Gastroesophageal sphincter (tissue), 4 donors: ENCODE measurements at regions not wholly inside any gene's neighbourhood (a gene's known extent, or its start where the extent isn't known, plus 50 kb on each side); places are given as distances from the start of the nearest gene placed in this dataset.

Source experiments
- ATAC-seq: fragments of 150-250 bp; one replicate; pipeline ENCODE4 v1.9.1; 2016; ENCODE audit warnings: mild to moderate bottlenecking, moderate library complexity
- H3K27ac ChIP-seq, 4 donors: fragments of 200-600 bp; sonication (generic) in 3 of 4; 1 replicate in 3 of 4; 2 replicates in 1 of 4; pipeline ENCODE4 v1.5.1; 2016 to 2019
- H3K27me3 ChIP-seq: fragments of 200-600 bp; sonication (generic); one replicate; pipeline ENCODE4 v1.5.1; 2019
- H3K36me3 ChIP-seq, 2 donors: fragments of 200-600 bp; sonication (generic); one replicate each; pipeline ENCODE4 v1.5.1; 2019; ENCODE audit warnings: control low read depth in 1 of 2
- H3K4me1 ChIP-seq, 3 donors: fragments of 200-600 bp; sonication (generic); 1 replicate in 2 of 3; 2 replicates in 1 of 3; pipeline ENCODE4 v1.5.1; 2016 to 2019; ENCODE audit warnings: control low read depth in 2 of 3
- H3K4me3 ChIP-seq, 2 donors: fragments of 200-600 bp; sonication (generic); one replicate each; pipeline ENCODE4 v1.5.1; 2019; ENCODE audit warnings: mild to moderate bottlenecking in 1 of 2, moderate library complexity in 1 of 2
- H3K9me3 ChIP-seq, 3 donors: fragments of 200-600 bp; sonication (generic); one replicate each; pipeline ENCODE4 v1.5.1; 2017 to 2019; ENCODE audit warnings: control low read depth in 2 of 3
- CTCF ChIP-seq, 4 experiments: fragments of 200-600 bp in 2 of 4; fragments of 450-650 bp in 2 of 4; sonication (generic) in 1 of 4; IDR thresholded peaks; one replicate each; pipeline ENCODE4 v1.5.1; 2017 to 2019; ENCODE audit warnings: antibody characterized with exemption in 4 of 4, mild to moderate bottlenecking in 2 of 4, moderate library complexity in 2 of 4
- EP300 ChIP-seq: sonication (generic); formaldehyde crosslinking; IDR thresholded peaks from one replicate; pipeline ENCODE4 v1.6.1; 2017; ENCODE audit warnings: antibody characterized with exemption, mild to moderate bottlenecking
- POLR2A ChIP-seq, 2 donors: fragments of 450-650 bp; IDR thresholded peaks; one replicate each; pipeline ENCODE4 v1.6.1; 2017; ENCODE audit warnings: antibody characterized with exemption in 2 of 2, mild to moderate bottlenecking in 2 of 2, moderate library complexity in 1 of 2
- POLR2AphosphoS5 ChIP-seq: sonication (generic); formaldehyde crosslinking; IDR thresholded peaks from one replicate; pipeline ENCODE4 v1.6.1; 2017; ENCODE audit warnings: antibody characterized with exemption
- WGBS, 2 donors: methylation state at CpG; one replicate each; pipeline ENCODE4 v1.1.5; 2018; ENCODE audit warnings: low coverage in 1 of 2; 5-methylcytosine and 5-hydroxymethylcytosine counted together

DNA sequence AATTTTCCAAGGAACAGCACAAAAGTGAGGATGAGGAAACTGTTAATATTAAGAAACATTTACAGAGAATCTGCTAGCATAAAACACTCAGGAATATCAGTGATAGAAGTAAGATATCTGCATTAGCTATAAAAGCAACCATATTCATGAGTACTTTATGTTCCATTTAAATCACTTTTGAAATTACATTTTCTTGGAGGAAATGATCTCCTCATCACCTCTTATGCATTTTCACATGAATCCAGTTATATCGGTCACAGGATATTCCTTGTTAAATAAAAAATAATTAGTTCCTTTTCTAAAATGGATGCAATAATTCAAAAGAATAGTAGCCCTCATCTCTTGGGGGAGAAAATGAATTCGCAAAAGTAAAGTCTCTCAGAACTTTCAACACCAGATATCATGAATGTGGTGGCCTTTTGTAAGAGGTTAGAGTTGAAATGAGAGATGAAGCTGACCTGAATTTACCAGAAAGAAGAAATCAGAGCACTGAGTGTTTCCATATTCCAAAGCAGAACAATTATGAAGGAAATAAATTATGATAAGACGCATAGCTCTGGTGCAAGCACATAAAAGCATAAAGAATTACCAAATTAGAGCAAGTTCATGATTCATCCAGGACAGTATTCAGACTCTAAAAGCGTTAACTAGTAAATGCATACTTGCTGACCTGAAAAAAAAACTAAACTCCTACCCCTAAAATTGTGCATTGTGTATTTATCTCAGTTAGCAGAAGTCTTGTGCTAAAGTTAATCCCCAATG, 321.9 kb upstream of the CCDC54 start:
- 69 to 90% methylated on average over 4 of the region's 4 CpGs for WGBS, 2 donors
- no peak for ATAC-seq
- no peaks in the 10 kb centered on the region for H3K36me3 ChIP-seq
- no peaks in the 10 kb centered on the region for H3K27me3 ChIP-seq
- TF ChIP-seq CTCF (IDR thresholded peaks at IDR 0.05) (no peak), POLR2AphosphoS5 (no peak), EP300 (no peak), POLR2A (IDR thresholded peaks at IDR 0.05) (no peak)
- no peak overlapping the region for H3K4me3 ChIP-seq
- H3K9me3 ChIP-seq: no peaks in the 10 kb centered on the region
- H3K27ac ChIP-seq: no peak overlapping the region
- H3K4me1 ChIP-seq: no peaks in the 10 kb centered on the region

DNA sequence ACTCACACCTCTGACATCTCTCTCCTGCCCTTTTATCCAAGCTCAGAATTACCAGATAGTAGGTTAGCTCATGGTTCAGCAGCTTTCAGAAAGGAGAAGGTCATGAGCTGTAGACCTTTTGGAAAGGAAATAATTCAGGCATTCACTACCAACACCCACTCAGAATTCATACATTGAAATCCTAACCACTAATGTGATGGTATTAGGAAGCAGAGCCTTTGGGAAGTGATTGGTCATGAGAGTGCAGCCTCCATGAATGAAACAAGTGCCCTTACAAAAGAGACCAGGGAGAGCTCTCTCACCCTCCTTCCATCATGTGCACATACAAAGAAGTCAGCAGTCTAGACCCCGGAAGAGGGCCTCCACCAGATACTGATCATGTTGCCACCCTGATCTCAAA, 315.8 kb upstream of the CCDC54 start:
- no peak for ATAC-seq
- peaks cover 0 to 34% (median 7%) of the 10 kb centered on the region in 3 donors for H3K4me1 ChIP-seq
- TF ChIP-seq CTCF (IDR thresholded peaks at IDR 0.05) (no peak), EP300 (no peak), POLR2AphosphoS5 (no peak), POLR2A (IDR thresholded peaks at IDR 0.05) (no peak)
- no peak overlapping the region for H3K4me3 ChIP-seq
- no peaks in the 10 kb centered on the region for H3K9me3 ChIP-seq
- H3K27me3 ChIP-seq: no peaks in the 10 kb centered on the region
- H3K36me3 ChIP-seq: no peaks in the 10 kb centered on the region
- WGBS, 2 donors: 91 to 100% methylated on average over 1 of the region's 1 CpG
- H3K27ac ChIP-seq: no peak overlapping the region

GRCh38 chr3:107062310-107062709, 314.9 kb upstream of the CCDC54 start:
- no peaks in the 10 kb centered on the region for H3K36me3 ChIP-seq
- H3K27me3 ChIP-seq: no peaks in the 10 kb centered on the region
- H3K27ac ChIP-seq: no peak overlapping the region
- no peaks in the 10 kb centered on the region for H3K9me3 ChIP-seq
- ATAC-seq: no peak
- no peak for TF ChIP-seq CTCF (IDR thresholded peaks at IDR 0.05)
- TF ChIP-seq POLR2AphosphoS5: no peak
- no peak for TF ChIP-seq EP300
- TF ChIP-seq POLR2A (IDR thresholded peaks at IDR 0.05): no peak
- 67 to 91% methylated on average over 1 of the region's 1 CpG for WGBS, 2 donors
- peaks cover 0 to 34% (median 7%) of the 10 kb centered on the region in 3 donors for H3K4me1 ChIP-seq
- H3K4me3 ChIP-seq: no peak overlapping the region

DNA sequence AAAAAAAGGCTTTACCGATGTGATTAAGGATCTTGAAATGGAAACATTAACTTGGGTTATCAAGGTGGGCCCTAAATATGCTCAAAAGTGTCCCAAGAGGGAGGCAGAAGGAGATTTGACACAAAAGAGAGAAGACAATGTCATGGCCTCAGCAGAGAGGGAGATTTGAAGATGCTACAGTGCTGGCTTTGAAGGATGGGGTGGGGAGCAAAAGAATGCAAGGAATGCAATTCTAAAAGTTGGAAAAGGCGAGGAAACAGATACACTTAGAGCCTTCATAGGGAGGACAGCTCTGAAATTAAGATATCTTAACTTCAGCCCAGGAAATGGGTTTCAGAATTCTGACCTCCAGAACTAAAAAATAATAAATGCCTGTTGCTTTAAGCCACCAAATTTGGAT, 314.5 kb upstream of the CCDC54 start:
- no peaks in the 10 kb centered on the region for H3K36me3 ChIP-seq
- whole genome bisulfite sequencing, 2 donors: 48 to 84% methylated on average over 2 of the region's 2 CpGs
- H3K27ac ChIP-seq: no peak overlapping the region
- H3K4me1 ChIP-seq: peaks cover 0 to 34% (median 7%) of the 10 kb centered on the region in 3 donors
- ATAC-seq: no peak
- H3K27me3 ChIP-seq: no peaks in the 10 kb centered on the region
- no peak overlapping the region for H3K4me3 ChIP-seq
- H3K9me3 ChIP-seq: no peaks in the 10 kb centered on the region
- TF ChIP-seq POLR2AphosphoS5 (no peak), EP300 (no peak), POLR2A (IDR thresholded peaks at IDR 0.05) (no peak)

DNA sequence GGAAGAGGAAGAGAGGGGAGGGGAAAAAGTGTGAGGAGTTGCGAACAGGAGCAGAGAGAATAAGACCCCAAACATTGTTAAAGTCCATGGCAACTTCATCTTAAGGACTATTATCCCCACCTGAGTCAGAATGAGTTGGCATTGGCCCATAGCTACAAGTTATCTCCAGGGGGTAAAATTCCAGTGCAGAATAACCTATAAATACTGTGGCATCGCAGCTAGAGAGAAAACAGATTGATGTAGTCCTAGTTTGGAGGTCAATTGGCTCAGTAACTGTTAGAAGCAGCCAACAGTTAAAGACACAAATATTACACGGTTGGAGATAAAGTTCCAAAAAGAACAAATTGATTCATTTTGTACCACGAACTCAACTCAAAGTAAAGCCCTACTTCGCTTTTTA, 313.9 kb upstream of the CCDC54 start:
- H3K27me3 ChIP-seq: no peaks in the 10 kb centered on the region
- TF ChIP-seq POLR2AphosphoS5 (no peak), CTCF (IDR thresholded peaks at IDR 0.05) (no peak), POLR2A (IDR thresholded peaks at IDR 0.05) (no peak), EP300 (no peak)
- 23 to 59% methylated on average over 5 of the region's 5 CpGs for WGBS, 2 donors
- ATAC-seq: no peak
- H3K9me3 ChIP-seq: no peaks in the 10 kb centered on the region
- no peak overlapping the region for H3K4me3 ChIP-seq
- no peak overlapping the region for H3K27ac ChIP-seq
- H3K4me1 ChIP-seq: peaks cover 0 to 34% (median 7%) of the 10 kb centered on the region in 3 donors
- H3K36me3 ChIP-seq: no peaks in the 10 kb centered on the region
